Anterior cingulate cortex (tissue), 58 donors: ENCODE measurements at regions not wholly inside any gene's neighbourhood (a gene's known extent, or its start where the extent isn't known, plus 50 kb on each side); places are given as distances from the start of the nearest gene placed in this dataset.
"Not testable (repeated sequence)": the region's sequence is repeated elsewhere in the genome, so short reads cannot be mapped to it uniquely, and the experiment has no call there.

Source experiments
- DNase-seq, 58 donors: peaks; one replicate each; lab custom pipeline; 2025; lab: John Stamatoyannopoulos, UW

DNA sequence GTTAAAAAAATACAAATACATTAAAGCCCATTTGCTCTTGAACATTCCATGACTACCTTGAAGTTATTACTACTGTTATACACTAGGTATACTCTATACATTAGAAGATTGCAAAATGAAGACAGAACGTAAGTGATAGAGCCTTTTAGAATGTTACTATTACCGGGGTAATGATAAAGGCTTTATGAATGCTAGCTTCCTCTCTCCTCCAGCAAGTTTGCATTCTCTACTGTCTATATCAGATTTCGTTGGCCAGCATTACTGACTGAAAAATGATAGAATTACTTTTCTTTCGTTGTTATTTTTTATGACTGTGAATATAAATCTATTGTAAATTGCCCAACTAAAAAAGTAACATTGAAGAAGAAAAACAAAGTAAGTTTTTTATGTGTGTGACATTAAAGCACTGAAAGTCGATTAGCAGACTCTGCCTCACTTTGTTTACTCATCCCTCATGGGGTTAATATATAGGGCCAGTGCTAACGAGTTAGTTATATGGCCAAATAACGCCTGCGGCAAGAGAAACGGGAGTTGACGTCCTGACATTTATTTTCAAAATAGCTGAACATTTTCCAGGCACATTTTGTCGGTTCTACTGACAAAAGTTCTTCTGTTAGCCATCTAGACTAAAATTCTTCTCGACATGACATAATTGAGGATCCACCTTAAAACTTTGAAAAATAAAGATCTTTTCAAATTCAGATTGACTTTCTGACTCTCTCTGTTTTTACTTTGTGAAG lies 163.8 kb upstream of the KITLG start:
- no peak for DNase-seq

DNA sequence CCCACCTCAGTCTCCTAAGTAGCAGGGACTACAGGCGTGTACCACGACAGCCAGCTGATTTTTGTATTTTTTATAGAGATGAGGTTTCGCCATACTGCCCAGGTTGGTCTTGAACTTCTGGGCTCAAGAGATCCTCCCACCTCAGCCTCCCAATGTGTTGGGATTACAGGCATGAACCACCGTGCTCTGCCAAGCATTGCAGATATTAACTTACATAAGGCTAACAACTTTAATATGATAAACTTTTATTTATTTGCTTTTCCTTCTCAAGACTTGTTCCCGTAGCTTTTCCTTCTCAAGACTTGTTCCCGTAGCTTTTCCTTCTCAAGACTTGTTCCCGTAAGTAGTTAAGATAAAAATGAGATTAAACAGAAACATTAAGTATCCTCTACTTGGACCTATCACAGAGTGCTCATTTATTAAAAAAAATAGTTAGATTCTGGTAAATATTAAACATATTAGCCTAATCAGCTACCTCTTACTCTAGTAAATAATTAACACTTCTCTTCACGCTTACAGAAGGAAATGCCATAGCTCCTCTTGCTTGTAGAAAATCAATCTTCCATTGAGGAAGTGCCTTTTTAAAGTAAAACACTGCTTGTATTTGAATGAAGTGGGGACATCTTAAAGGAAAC lies 157.7 kb upstream of the KITLG start:
- DNase-seq = no peak

DNA sequence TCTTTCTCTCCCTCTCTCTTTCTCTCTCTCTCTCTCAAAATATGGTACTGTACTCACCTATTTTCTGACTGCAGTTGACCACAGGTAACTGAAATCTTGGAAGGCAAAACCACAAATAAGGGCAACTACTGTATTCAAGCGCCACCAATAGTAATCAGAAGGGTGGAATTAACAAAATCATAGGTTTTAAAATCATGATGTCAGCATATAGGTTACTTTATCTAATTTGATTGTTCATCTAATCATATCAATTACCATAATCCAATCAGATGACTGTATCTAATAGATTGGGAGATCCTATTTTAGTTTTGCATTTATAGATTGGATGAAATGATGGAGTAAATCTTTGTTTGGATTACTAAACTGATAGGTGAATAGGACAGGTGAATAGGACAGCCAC lies 155.8 kb upstream of the KITLG start:
- no peak for DNase-seq

DNA sequence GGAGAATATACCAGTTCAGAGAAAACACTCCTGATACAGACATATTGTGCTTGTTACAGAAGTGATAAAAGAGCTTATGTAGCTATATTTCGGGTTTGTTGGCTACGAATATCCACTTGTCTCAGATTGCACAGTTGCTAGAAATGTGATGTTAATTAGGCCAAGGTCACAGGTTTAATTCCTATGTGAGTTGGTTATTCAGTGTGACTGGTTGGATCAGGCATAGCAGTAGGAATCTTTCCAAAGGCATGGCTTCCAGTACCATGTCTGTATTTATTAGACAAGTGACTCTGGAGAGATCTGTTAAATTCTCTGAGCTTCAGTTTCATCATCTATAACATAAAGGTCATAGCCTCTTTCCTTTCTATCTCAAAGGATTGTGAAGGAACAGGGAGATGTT lies 152.7 kb upstream of the KITLG start:
- DNase-seq = no peak

DNA sequence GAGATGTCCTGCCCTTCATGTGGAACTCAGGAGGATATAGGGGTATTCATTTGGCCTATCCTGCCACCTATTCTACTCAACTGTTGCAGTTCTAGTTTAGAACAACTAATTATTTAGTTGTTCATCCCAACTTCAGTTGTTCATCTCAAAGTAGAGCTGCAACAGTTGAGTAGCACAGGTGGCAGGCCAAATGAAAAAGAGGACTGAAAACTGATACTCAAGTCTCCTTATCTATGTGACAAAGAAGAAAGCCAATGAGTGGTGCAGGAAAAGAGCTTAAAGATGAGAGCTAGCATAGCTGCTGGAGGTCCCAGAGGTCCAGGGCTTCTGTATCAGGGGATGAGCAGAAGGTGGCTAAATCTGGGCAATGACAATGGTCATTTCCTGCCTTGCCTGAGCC lies 148.9 kb upstream of the KITLG start:
- DNase-seq = no peak

DNA sequence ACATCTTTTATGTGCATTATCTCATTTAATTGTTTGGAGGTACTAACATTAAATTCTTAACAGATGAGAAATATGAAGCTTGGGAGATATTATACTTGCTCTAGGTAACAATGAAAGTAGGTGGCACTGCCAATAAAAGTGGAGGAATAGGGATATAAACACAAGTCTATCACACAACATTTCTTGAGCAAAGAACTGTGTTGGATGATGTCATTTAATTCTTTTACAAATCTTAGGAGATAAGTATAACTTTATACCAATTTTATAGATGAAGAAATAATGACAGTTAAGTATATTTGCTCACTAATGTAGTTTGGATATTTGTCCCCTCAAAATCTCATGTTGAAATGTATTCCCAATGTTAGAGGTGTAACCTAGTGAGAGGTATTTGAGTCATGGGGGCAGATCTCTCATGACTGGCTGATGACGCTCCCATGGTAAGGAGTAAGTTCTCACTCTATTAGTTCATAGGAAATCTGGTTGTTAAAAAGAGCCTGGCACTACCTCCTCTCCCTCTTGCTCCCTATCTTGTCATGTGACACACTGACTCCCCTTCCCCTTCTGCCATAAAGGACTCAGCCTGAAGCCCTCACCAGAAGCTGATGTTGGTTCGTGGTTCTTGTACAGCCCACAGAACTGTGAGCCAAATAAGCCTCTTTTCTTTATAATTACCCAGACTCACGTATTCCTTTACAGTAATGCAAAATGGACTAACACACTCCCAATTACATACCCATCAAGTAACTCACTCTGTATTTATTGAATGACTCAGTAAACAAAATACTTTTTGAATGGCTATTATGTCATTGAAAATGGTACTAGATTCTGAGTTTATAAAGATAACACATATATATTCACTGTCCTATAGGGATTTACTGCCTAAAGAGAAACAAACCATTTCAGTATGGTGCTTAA lies 146.8 kb upstream of the KITLG start:
- no peak for DNase-seq

DNA sequence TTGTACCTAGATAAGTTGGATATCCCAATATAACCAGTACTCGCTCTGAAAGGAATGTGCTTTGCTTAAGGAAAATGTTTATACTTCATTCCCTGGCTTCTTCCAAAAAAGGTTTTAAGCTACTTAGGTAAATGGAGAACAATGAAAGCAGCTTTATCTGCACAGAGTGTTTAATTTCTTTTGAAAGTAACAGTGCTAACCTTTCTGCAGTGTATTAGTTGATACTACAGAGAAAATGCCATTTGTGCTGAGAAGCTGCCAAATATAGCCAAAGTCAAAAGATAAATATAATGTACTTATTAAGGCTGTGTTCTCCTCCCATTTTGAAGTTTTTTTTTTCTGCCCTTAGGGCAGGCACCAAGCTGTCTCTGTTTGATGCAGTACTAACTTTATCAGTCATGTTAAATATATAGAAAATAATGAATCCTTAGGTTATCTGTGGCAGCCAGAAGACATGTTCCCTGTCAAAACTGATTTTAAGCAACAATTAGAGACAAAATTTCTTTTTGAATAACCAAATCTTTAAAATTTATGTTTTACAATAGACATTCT lies 145.4 kb upstream of the KITLG start:
- DNase-seq = no peak

DNA sequence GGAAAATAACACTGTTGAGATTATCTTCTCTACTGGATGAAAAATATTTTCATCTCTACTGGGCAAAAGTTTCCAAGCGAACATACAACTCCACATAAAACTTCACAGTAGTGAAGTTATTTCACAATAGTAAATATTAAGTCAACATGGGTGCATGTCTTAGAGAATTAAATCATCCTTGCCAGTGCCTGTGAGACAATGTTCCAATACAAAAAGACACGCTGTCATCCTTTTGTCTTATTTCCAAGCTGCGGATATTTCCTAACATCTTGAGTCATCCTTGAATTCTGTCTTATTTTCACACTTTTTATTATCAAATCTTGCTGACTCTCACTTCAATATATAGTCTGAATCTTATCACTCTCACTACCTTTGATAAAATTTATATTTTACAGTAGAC lies 142.9 kb upstream of the KITLG start:
- no peak for DNase-seq

DNA sequence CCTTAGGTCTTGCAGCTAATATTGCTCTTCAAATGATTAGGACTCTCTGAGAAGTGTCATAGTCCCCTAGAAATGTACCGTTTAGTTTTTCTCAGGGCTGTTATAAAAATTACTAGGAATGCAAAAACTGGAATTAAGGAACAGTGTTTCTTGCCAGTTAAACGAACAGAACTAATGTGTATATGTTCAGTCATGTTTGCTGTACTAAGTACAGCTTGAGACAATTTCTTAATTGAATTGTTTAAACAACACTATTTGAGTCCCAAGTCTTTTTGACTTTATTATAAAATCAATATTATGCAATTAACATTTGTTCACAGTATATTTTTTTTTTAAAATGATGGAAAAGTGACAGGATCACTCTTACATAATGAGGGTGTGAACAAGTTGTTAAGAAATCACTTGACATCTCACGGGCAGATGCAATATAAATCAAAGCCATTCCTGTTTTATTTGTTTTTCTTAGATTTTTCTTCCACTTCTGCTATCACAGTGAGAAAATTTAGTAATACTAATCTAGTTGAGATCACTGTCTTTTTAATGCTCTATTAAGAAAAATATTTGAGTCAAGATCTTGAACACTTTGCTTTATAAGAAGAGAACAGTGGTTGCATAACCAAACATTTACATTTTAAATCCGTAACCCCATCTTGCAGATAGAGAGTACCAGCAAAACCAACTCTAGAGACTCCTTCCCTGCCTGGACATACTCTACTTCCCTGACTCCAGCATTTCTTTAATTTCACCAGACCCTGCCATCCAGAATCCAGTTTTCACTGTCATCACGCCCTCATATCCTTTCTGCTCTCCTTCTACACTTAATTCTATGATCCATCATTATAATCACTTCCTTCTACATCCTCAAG lies 140.7 kb upstream of the KITLG start:
- no peak for DNase-seq

DNA sequence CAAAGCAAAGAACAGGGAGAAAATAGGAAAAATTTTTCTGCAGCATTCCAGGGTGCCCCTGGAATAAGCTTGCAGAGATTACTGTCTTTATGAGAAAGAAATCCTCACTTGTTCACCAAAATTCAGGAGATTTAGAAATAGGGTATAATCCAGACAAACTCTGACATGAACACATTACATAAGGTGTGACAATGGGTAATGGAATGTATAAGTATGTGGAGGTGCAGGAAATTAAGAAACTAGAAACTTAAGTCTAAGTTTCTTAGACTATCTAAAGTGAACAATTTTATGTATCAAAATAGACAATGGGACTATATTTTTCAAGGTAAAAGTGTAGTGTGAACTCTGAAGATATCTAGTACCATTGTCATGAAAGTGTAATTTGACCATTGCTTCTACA lies 140.0 kb upstream of the KITLG start:
- no peak for DNase-seq

DNA sequence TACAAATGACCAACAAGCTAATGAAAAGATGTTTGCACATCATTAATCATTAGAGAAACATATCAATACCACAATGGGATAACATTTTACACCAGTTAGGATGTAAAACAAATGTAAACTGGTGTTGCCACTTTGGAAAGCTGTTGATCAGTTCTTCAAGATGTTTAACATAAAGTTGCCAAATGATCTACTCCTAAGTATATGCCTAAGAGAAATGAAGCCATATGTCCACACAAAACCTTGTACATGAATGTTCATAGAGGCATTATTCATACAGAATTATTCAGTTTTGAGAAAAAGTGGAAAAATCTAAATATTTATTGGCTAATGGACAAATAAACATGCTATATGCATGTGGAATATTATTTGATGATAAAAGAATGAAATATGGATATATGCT lies 136.9 kb upstream of the KITLG start:
- DNase-seq = no peak

DNA sequence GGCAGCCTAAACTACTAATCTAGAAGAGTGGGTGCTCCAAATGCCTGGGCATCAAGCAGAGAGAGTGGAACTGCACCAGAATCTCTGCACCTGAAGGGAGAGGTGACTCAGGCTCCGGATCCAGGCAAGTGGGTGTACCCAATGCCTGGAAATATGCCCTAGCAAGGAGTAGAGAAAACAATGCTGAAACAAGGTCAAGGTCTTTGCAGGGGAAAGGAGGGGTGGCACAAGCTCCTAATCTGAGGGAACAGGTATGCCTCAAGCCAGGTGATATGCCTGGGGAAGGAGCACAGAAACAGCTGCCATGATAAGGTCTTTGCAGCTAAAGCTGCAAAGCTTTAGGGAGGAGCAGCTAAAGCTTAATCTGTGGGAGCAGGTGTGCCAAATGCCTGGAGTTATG lies 136.0 kb upstream of the KITLG start:
- DNase-seq = no peak

DNA sequence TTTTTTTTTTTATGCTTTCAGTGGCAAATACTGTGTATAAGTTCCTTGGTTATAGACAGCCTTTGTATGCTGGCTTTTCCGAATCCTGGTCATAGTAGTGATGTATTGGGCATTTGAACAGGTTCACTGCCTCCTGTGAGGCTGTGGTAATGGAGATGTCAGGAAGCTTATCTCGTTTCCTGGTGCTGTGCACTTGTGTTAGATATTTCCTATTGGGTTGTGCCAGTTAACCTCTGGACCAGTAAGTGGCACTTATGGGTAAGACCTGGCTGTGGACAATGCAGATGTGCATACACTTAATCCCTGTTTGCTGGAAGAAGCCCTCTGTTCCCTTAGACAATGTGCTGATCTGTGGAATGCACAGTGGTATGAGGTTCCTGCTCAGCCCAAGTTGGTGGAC lies 135.4 kb upstream of the KITLG start:
- DNase-seq = no peak

DNA sequence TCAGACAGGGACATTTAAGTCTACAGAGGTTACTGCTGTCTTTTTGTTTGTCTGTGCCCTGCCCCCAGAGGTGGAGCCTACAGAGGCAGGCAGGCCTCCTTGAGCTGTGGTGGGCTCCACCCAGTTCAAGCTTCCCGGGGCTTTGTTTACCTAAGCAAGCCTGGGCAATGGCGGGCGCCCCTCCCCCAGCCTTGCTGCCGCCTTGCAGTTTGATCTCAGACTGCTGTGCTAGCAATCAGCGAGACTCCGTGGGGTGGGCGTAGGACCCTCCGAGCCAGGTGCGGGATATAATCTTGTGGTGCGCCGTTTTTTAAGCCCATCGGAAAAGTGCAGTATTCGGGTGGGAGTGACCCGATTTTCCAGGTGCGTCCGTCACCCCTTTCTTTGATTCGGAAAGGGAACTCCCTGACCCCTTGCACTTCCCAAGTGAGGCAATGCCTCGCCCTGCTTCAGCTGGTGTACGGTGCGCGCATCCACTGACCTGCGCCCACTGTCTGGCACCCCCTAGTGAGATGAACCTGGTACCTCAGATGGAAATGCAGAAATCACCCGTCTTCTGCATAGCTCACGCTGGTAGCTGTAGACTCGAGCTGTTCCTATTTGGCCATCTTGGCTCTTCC lies 134.1 kb upstream of the KITLG start:
- not testable (repeated sequence) for DNase-seq

DNA sequence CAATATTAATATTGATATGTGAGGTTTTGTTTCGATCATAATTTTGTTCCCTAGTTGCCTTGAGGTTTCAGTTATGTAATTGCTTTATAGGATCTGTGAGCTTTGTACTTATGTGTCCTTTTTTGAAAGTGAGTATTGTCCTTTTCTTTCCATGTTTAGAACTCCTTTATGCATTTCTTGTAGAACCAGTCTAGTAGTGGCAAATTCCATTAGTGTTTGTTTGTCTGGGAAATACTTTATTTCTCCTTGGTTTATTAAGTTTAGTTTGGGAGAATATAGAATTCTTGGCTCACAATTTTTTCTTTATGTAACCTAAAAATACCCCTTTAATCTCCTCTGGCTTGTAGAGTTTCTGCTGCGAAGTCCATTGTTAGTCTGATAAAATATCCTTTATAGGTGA lies 127.5 kb upstream of the KITLG start:
- DNase-seq = no peak

DNA sequence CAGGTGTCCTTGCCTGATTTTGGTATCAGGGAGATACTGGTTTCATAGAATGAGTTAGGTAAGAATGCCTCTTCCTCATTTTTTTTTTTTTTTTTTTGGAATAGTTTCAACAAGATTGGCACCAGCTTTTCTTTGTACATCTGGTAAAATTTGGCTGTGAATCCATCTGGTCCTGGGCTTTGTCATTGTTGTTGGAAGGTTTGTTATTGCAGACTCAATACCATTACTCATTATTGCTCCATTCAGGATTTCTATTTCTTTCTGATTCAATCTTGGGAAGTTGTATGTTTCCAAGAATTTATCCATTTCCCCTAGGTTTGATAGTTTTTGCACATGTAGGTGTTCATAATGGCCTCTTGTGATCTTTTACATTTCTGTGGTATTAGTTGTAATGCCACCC lies 126.0 kb upstream of the KITLG start:
- no peak for DNase-seq

DNA sequence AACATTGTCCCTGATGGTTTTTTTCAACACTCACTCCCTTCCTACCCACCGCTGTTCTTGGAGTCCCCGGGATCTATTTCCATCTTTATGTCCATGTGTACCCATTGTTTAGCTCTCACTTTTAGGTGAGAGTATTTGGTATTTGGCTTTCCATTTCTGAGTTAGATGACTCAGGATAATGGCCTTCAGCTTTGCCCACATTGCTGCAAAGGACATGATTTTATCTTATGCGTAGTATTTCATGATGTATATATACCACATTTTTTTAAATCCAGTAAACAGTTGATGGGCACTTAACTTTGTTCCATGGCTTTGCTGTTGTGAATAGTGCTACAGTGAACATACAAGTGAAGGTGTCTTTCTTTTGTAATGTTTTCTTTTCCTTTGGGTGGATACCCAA lies 123.5 kb upstream of the KITLG start:
- DNase-seq = no peak

DNA sequence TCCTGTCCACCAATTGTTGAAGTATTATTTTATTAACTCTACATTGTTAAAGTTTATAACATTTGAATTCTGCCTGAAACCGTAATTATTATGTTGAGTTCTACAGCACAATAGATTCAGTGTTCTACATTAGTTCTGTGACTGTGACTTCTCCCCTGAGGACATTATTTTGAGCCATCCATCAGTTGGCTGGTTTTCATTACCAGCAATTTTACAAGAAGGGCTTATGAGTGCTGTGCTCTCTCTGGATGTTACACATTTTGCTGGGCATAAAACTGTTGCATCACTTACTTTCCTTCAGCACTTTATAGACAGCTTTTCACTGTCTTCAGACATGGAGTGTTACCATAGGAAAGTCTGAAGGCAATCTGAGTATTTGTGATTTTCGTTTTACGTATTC lies 118.2 kb upstream of the KITLG start:
- DNase-seq = no peak

DNA sequence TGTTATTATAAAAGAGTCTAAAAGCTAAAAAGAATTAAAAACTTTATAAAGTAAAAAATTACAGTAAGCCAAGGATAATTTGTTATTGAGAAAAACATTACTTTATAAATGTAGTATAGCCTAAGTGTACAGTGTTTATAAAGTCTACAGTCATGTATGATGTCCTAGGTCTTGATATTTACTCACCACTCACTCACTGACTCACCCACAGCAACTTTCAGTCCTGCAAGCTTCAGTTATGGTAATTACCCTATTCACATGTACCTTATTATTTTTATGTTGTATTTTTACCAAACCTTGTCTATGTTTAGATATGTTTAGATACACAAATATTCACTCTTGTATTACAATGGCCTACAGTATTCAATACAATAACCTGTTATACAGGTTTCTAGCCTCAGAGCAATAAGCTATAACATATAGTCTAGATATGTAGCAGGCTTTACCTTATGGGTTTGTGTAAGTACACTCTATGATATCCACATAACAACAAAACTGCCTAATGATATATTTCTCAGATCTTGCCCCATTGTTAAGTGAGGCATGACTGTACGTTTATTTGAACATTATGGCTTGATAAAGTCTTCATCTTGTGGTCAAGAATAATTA lies 113.7 kb upstream of the KITLG start:
- no peak for DNase-seq
